ENCODE measurements at regions not wholly inside any gene's neighbourhood (a gene's known extent, or its start where the extent isn't known, plus 50 kb on each side); places are given as distances from the start of the nearest gene placed in this dataset.

GRCh38 chr18:11497585-11497984 lies 111.8 kb upstream of the SLC35G4 start:
- H3K4me3 Mint-ChIP-seq = no peak overlapping the region
- Histone ChIP-seq H3K4me1 (ENCODE audit: control insufficient read depth, insufficient read depth, low read length) (no peaks in the 10 kb centered on the region), H3K27ac (ENCODE audit: low read depth, low read length) (no peak overlapping the region), H3K9ac (ENCODE audit: extremely low read depth, low read length, poor library complexity, severe bottlenecking) (no peak overlapping the region), H3K4me3 (ENCODE audit: low read length) (no peak overlapping the region), H3K36me3 (ENCODE audit: control insufficient read depth, insufficient read depth, low read length) (no peaks in the 10 kb centered on the region), H3K27me3 (ENCODE audit: control insufficient read depth, insufficient read depth, low read length, poor library complexity, severe bottlenecking) (no peaks in the 10 kb centered on the region), H3K9me3 (ENCODE audit: control insufficient read depth, low read length) (no peaks in the 10 kb centered on the region)
- H3K9me3 Mint-ChIP-seq = no peaks in the 10 kb centered on the region
- no peak for DNase-seq
- 83 to 87% methylated on average over 2 of the region's 2 CpGs for WGBS, 2 experiments (ENCODE audit: insufficient coverage in 1 of 2, insufficient read length in 1 of 2)
- no peak for TF ChIP-seq CTCF (conservative IDR thresholded peaks at IDR 0.05)
- no peaks in the 10 kb centered on the region for H3K4me1 Mint-ChIP-seq
- H3K36me3 Mint-ChIP-seq (ENCODE audit: low read depth) = no peaks in the 10 kb centered on the region
- no peak overlapping the region for H3K27ac Mint-ChIP-seq
- H3K27me3 Mint-ChIP-seq (ENCODE audit: insufficient read depth) = peaks cover 3% of the 10 kb centered on the region

GRCh38 chr18:11496526-11497172 lies 112.7 kb upstream of the SLC35G4 start:
- Histone ChIP-seq H3K9me3 (ENCODE audit: control insufficient read depth, low read length) (no peaks in the 10 kb centered on the region), H3K36me3 (ENCODE audit: control insufficient read depth, insufficient read depth, low read length) (no peaks in the 10 kb centered on the region), H3K9ac (ENCODE audit: extremely low read depth, low read length, poor library complexity, severe bottlenecking) (no peak overlapping the region), H3K4me1 (ENCODE audit: control insufficient read depth, insufficient read depth, low read length) (no peaks in the 10 kb centered on the region), H3K27ac (ENCODE audit: low read depth, low read length) (no peak overlapping the region), H3K4me3 (ENCODE audit: low read length) (no peak overlapping the region), H3K27me3 (ENCODE audit: control insufficient read depth, insufficient read depth, low read length, poor library complexity, severe bottlenecking) (no peaks in the 10 kb centered on the region)
- whole genome bisulfite sequencing, 2 experiments (ENCODE audit: insufficient coverage in 1 of 2, insufficient read length in 1 of 2) = 96 to 100% methylated on average over 1 to 6 of the region's 6 CpGs
- TF ChIP-seq CTCF (conservative IDR thresholded peaks at IDR 0.05) = no peak
- no peaks in the 10 kb centered on the region for H3K9me3 Mint-ChIP-seq
- no peaks in the 10 kb centered on the region for H3K36me3 Mint-ChIP-seq (ENCODE audit: low read depth)
- no peaks in the 10 kb centered on the region for H3K4me1 Mint-ChIP-seq
- no peak for DNase-seq
- peaks cover 3% of the 10 kb centered on the region for H3K27me3 Mint-ChIP-seq (ENCODE audit: insufficient read depth)
- H3K27ac Mint-ChIP-seq = no peak overlapping the region
- H3K4me3 Mint-ChIP-seq = no peak overlapping the region

- H3K9ac ChIP-seq (ENCODE audit: extremely low read depth, low read length, poor library complexity, severe bottlenecking) = no peak overlapping the region
- 92% methylated on average over 6 of the region's 6 CpGs for WGBS, 2 experiments (ENCODE audit: insufficient coverage in 1 of 2, insufficient read length in 1 of 2)
- Mint-ChIP-seq H3K4me1 (no peaks in the 10 kb centered on the region), H3K4me3 (no peak overlapping the region), H3K27me3 (ENCODE audit: insufficient read depth) (peaks cover 3% of the 10 kb centered on the region), H3K9me3 (no peaks in the 10 kb centered on the region), H3K27ac (no peak overlapping the region), H3K36me3 (ENCODE audit: low read depth) (no peaks in the 10 kb centered on the region)
- no peaks in the 10 kb centered on the region for H3K27me3 ChIP-seq (ENCODE audit: control insufficient read depth, insufficient read depth, low read length, poor library complexity, severe bottlenecking)
- no peaks in the 10 kb centered on the region for H3K9me3 ChIP-seq (ENCODE audit: control insufficient read depth, low read length)
- H3K27ac ChIP-seq (ENCODE audit: low read depth, low read length) = no peak overlapping the region
- no peak overlapping the region for H3K4me3 ChIP-seq (ENCODE audit: low read length)
- TF ChIP-seq CTCF (conservative IDR thresholded peaks at IDR 0.05) = no peak
- DNase-seq = no peak
- no peaks in the 10 kb centered on the region for H3K4me1 ChIP-seq (ENCODE audit: control insufficient read depth, insufficient read depth, low read length)
- H3K36me3 ChIP-seq (ENCODE audit: control insufficient read depth, insufficient read depth, low read length) = no peaks in the 10 kb centered on the region
Measured at GRCh38 chr18:11495441-11495840, 114.0 kb upstream of the SLC35G4 start.
